NCI-H82 treated with DMSO at 0.1 percent for 48 hours (cell line): ENCODE measurements at regions not wholly inside any gene's neighbourhood (a gene's known extent, or its start where the extent isn't known, plus 50 kb on each side); places are given as distances from the start of the nearest gene placed in this dataset.
"Not testable (repeated sequence)": the region's sequence is repeated elsewhere in the genome, so short reads cannot be mapped to it uniquely, and the experiment has no call there.

ENCODE experiments used
- DNase-seq: peaks from one replicate; lab custom pipeline; 2025; ENCODE audit not compliant: unreplicated experiment; lab: John Stamatoyannopoulos, UW

DNA sequence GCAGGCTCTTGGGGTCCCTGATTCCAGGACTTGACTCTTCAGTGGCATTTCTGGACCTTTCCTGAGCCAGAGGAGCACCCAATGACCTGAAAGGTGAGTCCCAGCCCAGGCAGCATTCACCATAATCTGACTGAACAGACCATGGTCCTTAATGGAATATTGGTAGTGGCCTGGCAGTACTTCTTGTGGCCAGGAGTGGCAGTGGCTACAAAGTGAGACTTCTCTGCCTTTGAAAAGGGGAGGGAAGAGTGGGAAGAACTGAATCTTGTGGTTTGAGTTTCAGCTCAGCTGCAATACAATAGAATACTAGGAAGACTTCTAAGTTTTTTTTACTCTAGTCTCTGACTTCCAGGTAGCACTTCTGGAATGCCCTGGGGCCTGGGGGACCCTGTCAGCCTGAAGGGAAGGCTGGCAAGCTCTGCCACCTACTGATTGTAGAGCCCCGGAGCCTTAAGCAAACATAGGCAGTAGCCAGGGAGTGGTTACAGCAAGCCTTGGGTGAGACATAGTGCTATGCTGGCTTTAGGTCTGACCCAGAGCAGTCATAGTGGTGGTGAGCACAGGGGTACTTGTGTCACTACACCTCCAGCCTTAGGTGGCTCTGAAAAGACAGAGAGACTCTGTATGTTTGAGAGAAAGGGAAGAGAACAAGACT is 674.2 kb upstream of the MANEA start:
- no peak for DNase-seq

DNA sequence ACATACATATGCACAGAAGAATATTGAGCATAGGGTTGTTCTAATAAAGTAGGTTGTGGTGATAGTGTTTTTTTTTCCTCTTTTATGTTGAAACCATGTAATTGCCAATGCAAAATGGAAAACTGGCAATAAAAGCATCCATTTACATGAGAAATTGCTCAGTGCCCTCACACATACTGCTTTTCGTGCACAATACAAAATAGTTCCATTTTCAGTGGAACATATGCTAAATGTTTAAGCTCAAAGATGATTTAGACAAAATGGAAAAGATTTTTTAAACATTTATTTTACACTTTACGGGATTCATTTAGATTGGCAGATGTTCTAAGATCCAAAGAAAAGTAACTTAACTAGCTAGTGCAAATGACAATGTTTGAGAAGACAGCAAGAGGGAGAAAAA is 678.1 kb upstream of the MANEA start:
- no peak for DNase-seq

DNA sequence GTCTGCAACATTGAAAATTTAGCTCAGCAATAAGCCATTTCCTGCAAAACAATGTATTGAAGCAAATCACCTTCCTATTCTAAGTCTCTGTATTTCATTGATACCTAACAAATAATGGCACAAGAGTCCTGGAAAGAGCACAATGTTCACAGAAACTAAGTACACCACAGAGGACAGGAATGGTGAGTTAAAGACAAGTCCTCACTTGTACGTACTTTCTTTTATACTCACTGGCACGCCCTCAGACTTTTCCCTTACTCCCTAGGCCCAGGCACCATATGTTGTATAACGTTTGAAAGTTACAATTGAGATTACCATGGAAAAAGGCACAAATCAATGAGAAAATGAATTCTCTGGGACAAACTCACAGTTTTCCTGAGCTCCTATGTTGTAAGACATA is 683.0 kb upstream of the MANEA start:
- no peak for DNase-seq

DNA sequence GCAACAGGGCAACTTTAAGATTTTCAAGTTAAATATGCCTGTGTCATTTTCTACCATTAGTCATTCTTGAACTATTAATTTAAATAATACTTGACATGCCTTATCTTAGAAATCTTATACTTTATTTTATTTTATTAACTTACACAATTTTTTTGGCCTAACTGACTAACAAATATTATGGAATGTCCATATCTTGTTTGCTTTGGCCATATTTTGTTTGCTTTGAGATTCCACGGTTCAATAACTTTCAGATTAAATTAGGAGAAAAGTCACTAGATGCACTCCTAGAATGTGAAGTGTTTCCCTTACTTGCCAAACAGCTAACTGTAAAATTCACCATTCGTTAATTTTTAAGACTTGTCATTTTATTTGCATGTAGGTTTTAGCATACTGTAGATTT is 684.0 kb upstream of the MANEA start:
- no peak for DNase-seq

DNA sequence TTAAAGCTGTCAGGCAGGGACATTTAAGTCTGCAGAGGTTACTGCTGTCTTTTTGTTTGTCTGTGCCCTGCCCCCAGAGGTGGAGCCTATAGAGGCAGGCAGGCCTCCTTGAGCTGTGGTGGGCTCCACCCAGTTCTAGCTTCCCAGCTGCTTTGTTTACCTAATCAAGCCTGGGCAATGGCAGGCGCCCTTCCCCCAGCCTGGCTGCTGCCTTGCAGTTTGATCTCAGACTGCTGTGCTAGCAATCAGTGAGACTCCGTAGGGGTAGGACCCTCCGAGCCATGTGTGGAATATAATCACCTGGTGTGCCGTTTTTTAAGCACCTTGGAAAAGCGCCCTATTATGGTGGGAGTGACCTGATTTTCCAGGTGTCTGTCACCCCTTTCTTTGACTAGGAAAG is 703.5 kb upstream of the MANEA start:
- not testable (repeated sequence) for DNase-seq

DNA sequence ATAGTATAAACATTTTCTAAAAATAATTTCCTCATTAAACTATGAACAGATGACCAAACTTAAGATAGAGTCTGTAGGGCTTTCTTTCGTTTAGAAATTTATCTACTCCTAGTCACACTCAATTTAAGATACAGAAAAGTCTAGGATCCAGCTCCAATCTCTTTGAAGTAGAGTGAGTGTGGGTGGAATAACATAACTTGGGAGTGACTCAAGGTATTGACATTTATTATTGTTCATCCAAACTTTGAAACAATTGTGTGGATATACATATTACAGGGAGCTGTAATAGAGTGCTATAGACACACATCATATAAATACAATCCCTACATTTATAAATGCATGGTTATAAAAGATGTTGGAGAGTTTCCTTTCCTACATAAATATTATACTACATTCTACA is 715.2 kb upstream of the MANEA start:
- DNase-seq = no peak

DNA sequence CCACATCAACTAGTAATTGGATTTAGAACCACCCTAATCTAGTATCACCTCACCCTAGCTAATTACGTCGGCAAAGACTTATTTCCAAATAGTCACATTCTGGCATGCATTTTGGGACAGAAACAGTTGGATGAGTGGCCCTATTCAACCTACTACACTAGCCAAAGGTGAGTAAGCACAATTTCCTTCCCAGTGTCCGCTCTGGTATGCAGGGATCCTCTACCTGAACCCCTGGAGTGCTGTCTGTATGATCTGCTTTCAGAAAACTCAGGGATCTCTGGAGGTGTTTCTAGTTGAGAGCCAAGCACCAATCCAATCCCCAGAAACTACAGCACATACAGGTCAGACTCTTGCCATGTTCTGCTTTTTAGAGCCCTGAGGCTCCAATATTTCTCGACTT is 717.4 kb upstream of the MANEA start:
- DNase-seq = no peak

DNA sequence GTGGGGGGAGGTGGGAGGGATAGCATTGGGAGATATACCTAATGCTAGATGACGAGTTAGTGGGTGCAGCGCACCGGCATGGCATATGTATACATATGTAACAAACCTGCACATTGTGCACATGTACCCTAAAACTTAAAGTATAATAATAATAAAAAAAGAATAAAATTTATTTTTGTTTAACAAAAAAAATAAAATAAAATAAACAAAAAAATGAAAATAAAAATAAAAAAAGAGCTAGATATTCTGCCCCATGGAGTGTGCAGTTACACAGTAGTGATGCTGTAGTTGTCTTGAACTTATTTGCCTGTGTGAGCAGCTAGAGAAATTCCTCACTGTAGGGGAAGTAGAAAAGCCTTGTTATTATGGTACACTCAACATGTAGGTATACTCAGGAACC is 720.3 kb upstream of the MANEA start:
- DNase-seq = not testable (repeated sequence)

DNA sequence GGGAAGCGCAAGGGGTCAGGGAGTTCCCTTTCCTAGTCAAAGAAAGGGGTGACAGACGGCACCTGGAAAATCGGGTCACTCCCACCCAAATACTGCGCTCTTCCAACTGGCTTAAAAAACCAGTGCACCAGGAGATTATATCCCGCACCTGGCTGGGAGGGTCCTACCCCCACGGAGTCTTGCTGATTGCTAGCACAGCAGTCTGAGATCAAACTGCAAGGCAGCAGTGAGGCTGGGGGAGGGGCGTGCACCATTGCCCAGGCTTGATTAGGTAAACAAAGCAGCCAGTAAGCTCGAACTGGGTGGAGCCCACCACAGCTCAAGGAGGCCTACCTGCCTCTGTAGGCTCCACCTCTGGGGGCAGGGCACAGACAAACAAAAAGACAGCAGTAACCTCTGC is 726.0 kb upstream of the MANEA start:
- DNase-seq = not testable (repeated sequence)

DNA sequence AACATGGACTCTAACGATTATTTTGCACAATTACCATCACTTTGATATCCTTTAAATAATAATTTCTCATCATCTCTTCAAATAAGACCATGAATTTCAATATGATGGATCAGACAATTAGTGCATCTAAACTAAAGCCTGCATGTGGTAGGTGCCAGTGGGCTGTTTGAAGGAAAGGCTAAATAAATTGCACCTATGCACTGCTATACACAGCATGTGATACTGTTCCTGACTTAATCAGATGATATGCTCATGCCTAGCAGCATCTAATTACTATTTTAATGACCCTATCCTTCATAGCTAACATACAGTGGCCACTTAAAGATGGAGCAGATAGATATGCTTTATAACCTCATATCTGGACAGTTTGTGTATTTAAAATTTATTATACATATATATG is 731.6 kb upstream of the MANEA start:
- DNase-seq = no peak

DNA sequence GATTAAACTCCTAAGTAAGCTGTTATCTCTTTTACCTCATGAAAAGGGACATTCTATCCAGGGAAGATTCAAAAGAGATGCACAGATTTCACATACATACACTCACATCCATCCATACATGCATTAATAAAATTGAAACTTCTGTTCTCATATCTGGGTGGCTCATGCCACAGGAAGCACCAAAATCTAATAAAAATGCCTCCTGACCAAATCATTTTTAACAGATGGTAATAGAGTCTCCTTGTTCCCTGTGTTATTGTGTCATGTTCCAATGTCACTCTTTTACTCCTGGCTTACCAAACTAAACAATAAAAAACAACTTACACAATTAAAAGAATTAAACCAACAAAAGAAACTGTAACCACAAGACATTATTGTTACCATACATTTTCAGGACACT is 742.1 kb upstream of the MANEA start:
- DNase-seq = no peak

DNA sequence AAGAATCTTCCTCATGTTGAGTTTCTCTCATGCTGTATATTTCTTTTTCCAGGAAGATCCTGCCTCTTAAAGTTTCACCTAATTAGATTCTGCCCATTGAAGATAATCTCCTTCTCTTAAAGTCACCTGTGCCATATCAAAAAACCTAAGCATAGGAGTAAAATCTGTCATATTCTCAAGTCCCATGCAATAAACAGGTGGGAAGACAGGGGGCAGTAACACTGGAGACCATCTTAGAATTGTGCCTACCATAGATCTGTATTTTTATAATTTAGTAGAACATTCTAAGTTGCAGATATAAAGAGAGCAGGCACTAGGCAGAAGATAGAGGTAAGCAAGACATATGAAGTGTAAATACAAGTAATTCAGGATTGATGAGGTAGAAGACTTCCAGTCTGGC is 763.5 kb upstream of the MANEA start:
- no peak for DNase-seq

DNA sequence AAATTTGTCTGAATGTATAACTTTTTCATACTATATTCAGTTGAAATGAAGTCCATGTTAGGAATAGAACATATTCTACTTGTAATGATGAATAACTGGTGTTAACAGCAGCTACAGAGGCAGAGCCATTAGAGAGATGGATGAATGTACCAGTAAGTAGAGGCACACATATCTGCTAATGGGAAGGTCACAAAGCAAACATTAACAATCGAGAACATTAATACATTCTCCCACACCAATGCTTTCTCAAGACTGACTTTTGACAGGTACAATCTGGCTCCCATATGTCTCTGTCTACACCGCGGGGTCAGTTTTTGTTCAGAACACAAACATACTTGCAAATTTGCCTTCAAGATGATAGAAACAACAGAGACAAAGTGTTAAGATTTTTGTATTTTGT is 776.0 kb upstream of the MANEA start:
- DNase-seq = no peak

DNA sequence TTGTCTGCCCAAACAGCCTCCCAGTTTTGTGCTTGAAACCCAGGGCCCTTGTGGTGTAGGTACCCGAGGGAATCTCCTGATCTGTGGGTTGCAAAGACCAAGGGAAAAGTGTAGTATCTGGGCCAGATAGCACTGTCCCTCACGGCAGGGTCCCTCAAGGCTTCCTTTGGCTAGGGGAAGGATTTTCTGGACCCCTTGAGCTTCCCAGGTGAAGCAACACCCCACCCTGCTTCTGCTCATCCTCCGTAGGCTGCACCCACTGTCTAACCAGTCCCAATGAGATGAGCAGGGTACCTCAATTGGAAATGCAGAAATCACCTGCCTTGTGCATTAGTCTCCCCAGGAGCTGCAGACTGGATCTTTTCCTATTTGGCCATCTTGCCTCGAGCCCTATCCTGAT is 791.8 kb upstream of the MANEA start:
- no peak for DNase-seq

DNA sequence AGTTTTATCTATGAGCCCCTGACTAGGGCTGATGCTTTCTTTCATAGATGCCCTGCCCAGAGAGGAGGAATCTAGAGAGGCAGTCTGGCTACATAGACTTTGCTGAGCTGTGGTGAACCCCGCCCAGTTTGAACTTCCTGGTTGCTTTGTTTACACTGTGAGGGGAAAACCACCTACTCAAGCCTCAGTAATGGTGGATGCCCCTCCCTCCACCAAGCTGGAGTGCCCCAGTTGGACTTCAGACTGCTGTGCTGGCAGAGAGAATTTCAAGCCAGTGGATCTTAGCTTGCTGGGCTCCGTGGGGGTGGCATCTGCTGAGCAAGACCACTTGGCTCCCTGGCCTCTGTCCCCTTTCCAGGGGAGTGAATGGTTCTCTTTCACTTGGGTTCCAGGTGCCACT is 792.3 kb upstream of the MANEA start:
- DNase-seq = not testable (repeated sequence)

DNA sequence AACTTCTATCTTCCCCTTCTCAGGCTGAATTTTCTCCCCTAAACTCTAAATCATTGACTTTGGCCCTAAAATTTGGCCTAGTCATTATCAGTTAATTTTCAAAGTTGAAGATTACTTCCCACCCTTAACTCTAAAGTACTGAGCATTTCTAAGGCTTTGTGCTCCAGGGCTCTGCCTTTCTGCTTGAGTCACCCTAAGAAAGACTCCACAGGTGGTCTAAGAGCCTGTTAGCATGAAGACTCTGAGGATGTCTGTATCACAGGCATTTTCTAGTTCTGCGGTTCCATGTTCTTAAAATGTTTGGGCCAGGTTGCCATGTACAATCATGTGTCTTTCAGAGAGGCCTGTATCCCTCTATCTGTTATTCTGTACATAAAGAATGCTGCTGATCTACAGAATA is 808.1 kb upstream of the MANEA start:
- no peak for DNase-seq

DNA sequence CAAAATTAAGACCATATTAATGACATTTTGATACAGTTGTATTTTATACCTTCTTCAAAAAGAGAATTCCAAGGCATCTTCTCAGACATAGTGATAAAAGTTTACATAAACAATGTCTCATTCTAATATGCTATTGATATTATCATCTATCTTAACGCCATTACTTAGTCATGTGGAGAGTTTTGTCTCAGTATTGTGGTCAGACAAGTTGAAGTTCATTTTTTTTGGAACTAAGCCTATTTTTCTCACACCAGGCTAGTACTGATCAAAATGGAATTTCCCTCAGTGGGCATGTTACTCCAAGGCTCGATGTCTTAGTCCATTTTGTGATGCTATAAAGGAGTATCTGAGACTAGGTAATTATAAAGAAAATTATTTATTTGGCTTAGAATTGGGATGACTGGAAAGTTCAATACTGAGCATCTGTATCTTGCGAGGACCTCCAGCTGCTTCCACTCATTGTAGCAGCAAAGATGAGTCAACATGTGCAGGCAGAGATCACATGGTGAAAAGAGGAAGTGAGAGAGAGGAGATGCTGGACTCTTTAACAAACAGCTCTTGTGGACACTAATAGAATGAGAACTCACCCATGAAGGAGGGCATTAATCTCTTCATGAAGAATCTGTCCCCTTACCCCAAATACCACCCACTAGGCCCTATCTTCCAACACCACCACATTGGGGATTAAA is 825.5 kb upstream of the MANEA start:
- no peak for DNase-seq

DNA sequence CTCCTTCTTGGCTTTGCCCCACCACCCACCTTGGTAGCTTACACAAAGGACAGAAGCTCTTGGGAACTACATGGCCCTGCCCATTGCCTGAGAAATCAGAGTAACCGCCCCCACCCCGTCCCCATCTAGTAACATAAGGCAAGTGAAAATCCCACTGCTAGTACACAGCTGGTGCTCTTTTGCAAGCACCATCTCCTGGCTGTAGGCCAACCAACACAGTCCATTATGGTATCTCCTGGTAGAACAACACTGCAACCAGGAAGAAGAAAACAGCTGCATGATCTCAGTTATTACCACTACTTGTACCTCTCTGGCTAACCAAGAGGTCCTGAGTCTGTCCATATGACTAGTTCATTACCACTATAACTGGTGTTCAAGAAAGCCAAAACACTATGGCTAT is 841.1 kb upstream of the MANEA start:
- no peak for DNase-seq

DNA sequence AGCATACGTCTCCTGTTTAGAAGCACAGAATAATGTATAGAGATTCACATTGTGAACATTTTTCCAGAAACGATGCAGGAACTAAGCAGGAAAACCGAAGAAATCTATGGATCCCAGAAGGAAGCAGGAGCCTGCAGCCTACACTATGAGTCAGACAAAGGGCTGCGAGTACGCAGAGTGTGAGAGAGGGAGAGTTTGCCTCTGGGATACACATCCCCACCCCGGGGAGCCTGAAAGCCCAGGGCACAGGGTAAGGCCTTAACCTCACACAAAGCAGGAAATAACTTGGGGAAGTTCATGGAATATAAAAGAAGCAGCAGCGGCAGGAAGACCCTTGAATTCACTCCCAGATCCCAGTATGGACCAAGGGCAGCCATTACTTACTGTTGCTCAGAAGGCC is 842.1 kb upstream of the MANEA start:
- no peak for DNase-seq

DNA sequence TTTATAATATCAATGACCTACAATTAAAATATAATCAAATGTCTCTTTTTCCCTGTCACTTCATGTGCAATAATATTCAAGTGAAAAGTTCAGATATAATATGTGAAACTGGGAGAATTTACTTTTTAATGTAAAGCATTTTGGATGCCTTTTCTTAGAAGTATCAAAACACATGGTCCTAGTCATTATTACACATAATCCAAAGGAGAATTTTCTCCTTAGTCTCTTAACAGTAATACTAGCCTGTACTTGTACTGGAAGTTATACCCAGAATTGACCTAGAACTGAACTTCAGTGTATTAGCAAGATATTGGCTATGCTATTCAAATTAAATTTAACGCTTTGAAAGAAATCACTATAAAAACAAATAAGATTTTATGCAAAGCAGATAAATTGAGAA is 842.6 kb upstream of the MANEA start:
- DNase-seq = no peak

DNA sequence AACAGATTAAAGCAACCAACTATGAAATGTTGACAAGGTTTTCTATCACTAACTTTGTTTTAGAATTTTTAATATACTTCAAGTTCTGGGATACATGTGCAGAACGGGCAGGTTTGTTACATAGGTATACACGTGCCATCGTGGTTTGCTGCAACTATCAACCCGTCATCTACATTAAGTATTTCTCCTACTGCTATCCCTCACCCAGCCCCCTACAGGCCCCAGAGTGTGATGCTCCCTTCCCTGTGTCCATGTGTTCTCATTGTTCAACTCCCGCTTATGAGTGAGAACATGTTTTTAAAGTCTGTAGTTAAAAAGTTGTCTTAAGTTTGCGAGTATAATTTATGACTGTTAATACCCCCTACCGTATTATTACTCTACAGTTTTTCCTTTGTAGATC is 844.3 kb upstream of the MANEA start:
- DNase-seq = no peak

DNA sequence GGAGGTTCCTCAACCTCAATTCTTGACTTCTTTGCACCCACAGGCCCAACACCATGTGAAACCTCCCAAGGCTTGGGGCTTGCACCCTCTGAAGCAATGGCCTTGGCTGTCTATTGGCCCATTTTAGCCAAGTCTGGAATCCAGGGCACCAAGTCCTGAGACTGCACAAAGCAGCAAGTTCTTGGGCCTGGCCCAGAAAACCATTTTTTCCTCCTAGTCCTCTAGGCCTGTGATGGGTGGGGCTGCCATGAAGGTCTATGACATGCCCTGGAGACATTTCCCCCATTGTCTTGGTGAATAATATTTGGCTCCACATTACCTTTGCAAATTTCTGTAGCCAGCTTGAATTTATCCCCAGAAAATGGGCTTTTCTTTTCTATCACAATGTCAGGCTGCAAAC is 849.6 kb upstream of the MANEA start:
- no peak for DNase-seq

DNA sequence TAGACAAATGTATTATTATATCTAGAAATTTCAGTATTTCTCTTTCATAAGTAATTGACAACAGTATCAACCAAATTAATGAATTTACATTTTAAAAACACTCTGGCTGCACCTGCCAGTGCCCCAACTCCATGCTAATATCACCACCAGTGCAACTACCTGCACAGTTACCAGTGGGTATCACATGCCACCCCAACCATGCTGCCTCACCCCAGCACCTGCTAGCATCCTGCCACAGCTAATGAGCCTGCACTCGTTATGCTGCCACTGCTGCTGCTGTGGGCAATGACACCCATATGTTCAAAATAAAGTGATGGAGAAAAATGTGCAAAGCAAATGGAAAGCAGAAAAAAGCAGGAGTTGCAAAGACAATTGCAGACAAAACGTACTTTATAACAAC is 855.9 kb upstream of the MANEA start:
- no peak for DNase-seq
